KMS-11 (cell line): ENCODE measurements at regions not wholly inside any gene's neighbourhood (a gene's known extent, or its start where the extent isn't known, plus 50 kb on each side); places are given as distances from the start of the nearest gene placed in this dataset.

Source experiments
- H2AFZ ChIP-seq: fragments of 200-600 bp; sonication (generic); 2 replicates; pipeline ENCODE4 v1.6.1; 2016; ENCODE audit warnings: antibody characterized with exemption, mixed run types, low read depth
- H3K27ac ChIP-seq: fragments of 200-600 bp; sonication (generic); 2 replicates; pipeline ENCODE4 v1.6.1; 2016; ENCODE audit warnings: mild to moderate bottlenecking, mixed run types
- H3K27me3 ChIP-seq: fragments of 200-600 bp; sonication (generic); 2 replicates; pipeline ENCODE4 v1.6.1; 2017; ENCODE audit warnings: mild to moderate bottlenecking, low read depth, mixed run types, moderate library complexity; ENCODE audit not compliant: insufficient read depth
- H3K36me3 ChIP-seq: fragments of 200-600 bp; sonication (generic); 2 replicates; pipeline ENCODE4 v1.6.1; 2017; ENCODE audit warnings: mild to moderate bottlenecking, mixed run types; ENCODE audit not compliant: insufficient read depth
- H3K4me1 ChIP-seq: fragments of 200-600 bp; sonication (generic); 2 replicates; pipeline ENCODE4 v1.6.1; 2016; ENCODE audit warnings: mild to moderate bottlenecking, low read depth, mixed run types; ENCODE audit not compliant: poor library complexity, severe bottlenecking
- H3K4me2 ChIP-seq: fragments of 200-600 bp; sonication (generic); 2 replicates; pipeline ENCODE4 v1.7.0; 2016; ENCODE audit warnings: mild to moderate bottlenecking, mixed run types
- H3K4me3 ChIP-seq: fragments of 200-600 bp; sonication (generic); IDR thresholded peaks from 2 replicates; pipeline ENCODE4 v1.6.1; 2017; ENCODE audit warnings: low read depth, low read length, mixed read lengths; ENCODE audit not compliant: insufficient read depth
- H3K79me2 ChIP-seq: fragments of 200-600 bp; sonication (generic); 2 replicates; pipeline ENCODE4 v1.6.1; 2016; ENCODE audit warnings: low read depth, mixed run types; ENCODE audit not compliant: insufficient read depth
- H3K9ac ChIP-seq: fragments of 200-600 bp; sonication (generic); 2 replicates; pipeline ENCODE4 v1.6.1; 2016; ENCODE audit warnings: mild to moderate bottlenecking, mixed run types
- H4K20me1 ChIP-seq: fragments of 200-600 bp; sonication (generic); 2 replicates; pipeline ENCODE4 v1.6.1; 2016; ENCODE audit warnings: mild to moderate bottlenecking, mixed run types; ENCODE audit not compliant: insufficient read depth
- CTCF ChIP-seq: fragments of 200-600 bp; sonication (generic); conservative IDR thresholded peaks from 2 replicates; pipeline ENCODE4 v1.6.1; 2017; ENCODE audit warnings: low read depth, mild to moderate bottlenecking, antibody characterized with exemption, low read length, moderate library complexity, mixed read lengths

DNA sequence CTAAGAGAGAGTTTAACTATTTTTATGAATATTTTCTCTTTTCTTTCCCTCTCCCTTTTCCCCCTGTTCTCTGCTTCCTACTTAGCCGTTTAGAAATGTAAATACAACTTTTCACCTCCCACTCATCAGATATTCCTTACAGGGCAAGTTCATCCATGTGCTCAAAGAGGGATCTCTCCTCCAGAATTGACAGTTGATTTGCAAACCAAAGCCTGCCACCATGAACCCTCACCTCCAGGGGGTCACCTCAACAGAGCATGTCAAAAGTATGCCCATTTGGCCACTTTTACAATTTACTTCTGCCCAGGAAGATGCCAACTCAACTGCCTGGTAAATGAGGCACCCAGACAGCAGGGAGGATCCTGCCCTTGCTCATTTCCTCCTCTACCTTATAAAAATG is 149.2 kb upstream of the GYPC start:
- H3K27me3 ChIP-seq, result no peaks in the 10 kb centered on the region
- no peak overlapping the region for H3K4me3 ChIP-seq
- H3K4me1 ChIP-seq, result no peaks in the 10 kb centered on the region
- no peak overlapping the region for H2AFZ ChIP-seq
- H3K79me2 ChIP-seq, result no peaks in the 10 kb centered on the region
- no peaks in the 10 kb centered on the region for H4K20me1 ChIP-seq
- no peaks in the 10 kb centered on the region for H3K36me3 ChIP-seq
- no peak overlapping the region for H3K4me2 ChIP-seq
- H3K27ac ChIP-seq, result no peak overlapping the region
- no peak overlapping the region for H3K9ac ChIP-seq
- no peak for TF ChIP-seq CTCF

GRCh38 chr2:126507425-126507911 is 148.5 kb upstream of the GYPC start:
- Histone ChIP-seq H3K79me2 (no peaks in the 10 kb centered on the region), H3K4me3 (no peak overlapping the region), H2AFZ (no peak overlapping the region), H4K20me1 (no peaks in the 10 kb centered on the region), H3K4me1 (no peaks in the 10 kb centered on the region), H3K4me2 (no peak overlapping the region), H3K27me3 (no peaks in the 10 kb centered on the region), H3K9ac (no peak overlapping the region), H3K36me3 (no peaks in the 10 kb centered on the region), H3K27ac (no peak overlapping the region)
- TF ChIP-seq CTCF, result no peak

- Histone ChIP-seq H3K4me2 (no peak overlapping the region), H2AFZ (no peak overlapping the region), H3K27me3 (no peaks in the 10 kb centered on the region), H3K36me3 (no peaks in the 10 kb centered on the region), H3K4me1 (no peaks in the 10 kb centered on the region), H3K27ac (no peak overlapping the region), H3K4me3 (no peak overlapping the region), H4K20me1 (no peaks in the 10 kb centered on the region), H3K79me2 (no peaks in the 10 kb centered on the region), H3K9ac (no peak overlapping the region)
- no peak for TF ChIP-seq CTCF
Observed at GRCh38 chr2:126510356-126510755, 145.6 kb upstream of the GYPC start.

GRCh38 chr2:126510960-126511359 is 145.0 kb upstream of the GYPC start:
- TF ChIP-seq CTCF, result no peak
- H3K36me3 ChIP-seq, result no peaks in the 10 kb centered on the region
- no peak overlapping the region for H3K4me3 ChIP-seq
- H3K4me1 ChIP-seq, result no peaks in the 10 kb centered on the region
- H4K20me1 ChIP-seq, result no peaks in the 10 kb centered on the region
- H3K9ac ChIP-seq, result no peak overlapping the region
- H3K27me3 ChIP-seq, result no peaks in the 10 kb centered on the region
- H3K4me2 ChIP-seq, result no peak overlapping the region
- H2AFZ ChIP-seq, result no peak overlapping the region
- no peak overlapping the region for H3K27ac ChIP-seq
- H3K79me2 ChIP-seq, result no peaks in the 10 kb centered on the region
